GM23338 (cell line): ENCODE measurements at regions not wholly inside any gene's neighbourhood (a gene's known extent, or its start where the extent isn't known, plus 50 kb on each side); places are given as distances from the start of the nearest gene placed in this dataset.
A peak's percentile ranks its signal among the peaks of the same experiment; 100 is the strongest.

Experiments
- ATAC-seq: fragments of 200-7000 bp; cut with Tn5 transposase; 3 replicates; pipeline ENCODE4 v1.9.1; 2020
- DNase-seq: peaks from one replicate; pipeline ENCODE4 v3.0.0-alpha.2; 2015; ENCODE audit warnings: low spot score
- H2AFZ ChIP-seq: fragments of 200-600 bp; sonication (generic); 2 replicates; pipeline ENCODE4 v1.8.0; 2016; ENCODE audit warnings: antibody characterized with exemption, mild to moderate bottlenecking, moderate library complexity
- H3F3A ChIP-seq: fragments of 200-600 bp; sonication (generic); replicated peaks from 2 replicates; pipeline ENCODE4 v1.8.0; 2017; ENCODE audit warnings: antibody characterized with exemption, mixed run types, low read depth
- H3K27ac ChIP-seq: fragments of 200-600 bp; sonication (generic); 2 replicates; pipeline ENCODE4 v1.6.1; 2016; ENCODE audit warnings: low read depth
- H3K27me3 ChIP-seq: fragments of 200-600 bp; sonication (generic); 2 replicates; pipeline ENCODE4 v1.8.0; 2016; ENCODE audit warnings: mild to moderate bottlenecking, mixed run types, moderate library complexity; ENCODE audit not compliant: insufficient read depth
- H3K36me3 ChIP-seq: fragments of 200-600 bp; sonication (generic); 2 replicates; pipeline ENCODE4 v1.8.0; 2016; ENCODE audit warnings: mild to moderate bottlenecking; ENCODE audit not compliant: insufficient read depth
- H3K4me1 ChIP-seq: fragments of 200-600 bp; sonication (generic); 2 replicates; pipeline ENCODE4 v1.8.0; 2016; ENCODE audit warnings: mild to moderate bottlenecking, moderate library complexity; ENCODE audit not compliant: insufficient read depth
- H3K4me2 ChIP-seq: fragments of 200-600 bp; sonication (generic); 2 replicates; pipeline ENCODE4 v1.7.1; 2017; ENCODE audit warnings: mixed run types
- H3K4me3 ChIP-seq: fragments of 200-600 bp; sonication (generic); 2 replicates; pipeline ENCODE4 v1.6.1; 2016; ENCODE audit warnings: mixed run types
- H3K79me2 ChIP-seq: fragments of 200-600 bp; sonication (generic); replicated peaks from 2 replicates; pipeline ENCODE4 v1.8.0; 2017; ENCODE audit warnings: mild to moderate bottlenecking; ENCODE audit not compliant: insufficient read depth
- H3K9me2 ChIP-seq: fragments of 200-600 bp; sonication (generic); 2 replicates; pipeline ENCODE4 v1.8.0; 2017; ENCODE audit not compliant: insufficient read depth
- H4K20me1 ChIP-seq: fragments of 200-600 bp; sonication (generic); replicated peaks from 2 replicates; pipeline ENCODE4 v1.8.0; 2017; ENCODE audit warnings: mild to moderate bottlenecking; ENCODE audit not compliant: insufficient read depth
- H3K27ac Mint-ChIP-seq: 2 replicates; pipeline ENCODE4 v1.8.0; 2020; ENCODE audit warnings: inconsistent platforms, mild to moderate bottlenecking, moderate library complexity, mixed read lengths
- H3K27me3 Mint-ChIP-seq: 3 replicates; pipeline ENCODE4 v1.8.0; 2022; ENCODE audit warnings: low read depth, mild to moderate bottlenecking, moderate library complexity, mixed read lengths, inconsistent platforms; ENCODE audit not compliant: insufficient read depth, poor library complexity
- H3K36me3 Mint-ChIP-seq: 3 replicates; pipeline ENCODE4 v1.8.0; 2021; ENCODE audit warnings: low read depth, mild to moderate bottlenecking, inconsistent platforms, moderate library complexity, mixed read lengths
- H3K4me1 Mint-ChIP-seq: 3 replicates; pipeline ENCODE4 v1.8.0; 2020; ENCODE audit warnings: mild to moderate bottlenecking, inconsistent platforms, mixed read lengths
- H3K4me3 Mint-ChIP-seq: 3 replicates; pipeline ENCODE4 v1.8.0; 2021; ENCODE audit warnings: moderate library complexity, mild to moderate bottlenecking, inconsistent platforms, mixed read lengths
- H3K9me3 Mint-ChIP-seq: 3 replicates; pipeline ENCODE4 v1.8.0; 2020; ENCODE audit warnings: moderate library complexity, mild to moderate bottlenecking, inconsistent platforms, mixed read lengths
- CREB1 ChIP-seq: fragments of 250-450 bp; sonication (Bioruptor Pico); IDR thresholded peaks from 2 replicates; pipeline ENCODE4 v1.5.0; 2020; ENCODE audit warnings: low read depth, mild to moderate bottlenecking, moderate library complexity
- JUNB ChIP-seq: IDR thresholded peaks from one replicate; pipeline ENCODE4 v1.6.1; 2016; ENCODE audit warnings: antibody characterized with exemption; ENCODE audit not compliant: unreplicated experiment
- ZNF331 ChIP-seq: fragments of 250-450 bp; sonication (Bioruptor Pico); IDR thresholded peaks from 2 replicates; pipeline ENCODE4 v1.5.0; 2020; ENCODE audit warnings: low read depth, mild to moderate bottlenecking, moderate library complexity
- ZNF462 ChIP-seq: fragments of 250-450 bp; sonication (Bioruptor Pico); IDR thresholded peaks from 2 replicates; pipeline ENCODE4 v1.5.0; 2020; ENCODE audit warnings: mild to moderate bottlenecking, moderate library complexity
- TF ChIP-seq, protein P1 (sequence below): IDR thresholded peaks from one replicate; pipeline ENCODE4 v1.6.1; 2018; ENCODE audit warnings: antibody characterized with exemption; ENCODE audit not compliant: unreplicated experiment
- TF ChIP-seq, protein P2 (sequence below), 2 experiments: fragments of 200-600 bp in 1 of 2; sonication (generic) in 1 of 2; conservative IDR thresholded peaks; 2 replicates each; pipeline versions ENCODE4 v1.5.1 to v1.6.1; 2016 to 2017; ENCODE audit warnings: antibody characterized with exemption in 2 of 2, low read depth in 2 of 2, mild to moderate bottlenecking in 2 of 2, moderate library complexity in 1 of 2

GRCh38 chr10:23826421-23826820 is 382.5 kb upstream of the KIAA1217 start:
- Histone ChIP-seq H3K79me2 (no peaks in the 10 kb centered on the region), H3K4me2 (no peak overlapping the region), H3F3A (no peaks in the 10 kb centered on the region), H3K9me2 (no peaks in the 10 kb centered on the region), H3K27ac (no peak overlapping the region), H2AFZ (no peak overlapping the region), H3K36me3 (no peaks in the 10 kb centered on the region), H3K4me1 (no peaks in the 10 kb centered on the region), H4K20me1 (no peaks in the 10 kb centered on the region), H3K4me3 (no peak overlapping the region), H3K27me3 (no peaks in the 10 kb centered on the region)
- no peak overlapping the region for H3K4me3 Mint-ChIP-seq
- no peaks in the 10 kb centered on the region for H3K36me3 Mint-ChIP-seq
- no peaks in the 10 kb centered on the region for H3K9me3 Mint-ChIP-seq
- no peak overlapping the region for H3K27ac Mint-ChIP-seq
- TF ChIP-seq, protein P1, sequence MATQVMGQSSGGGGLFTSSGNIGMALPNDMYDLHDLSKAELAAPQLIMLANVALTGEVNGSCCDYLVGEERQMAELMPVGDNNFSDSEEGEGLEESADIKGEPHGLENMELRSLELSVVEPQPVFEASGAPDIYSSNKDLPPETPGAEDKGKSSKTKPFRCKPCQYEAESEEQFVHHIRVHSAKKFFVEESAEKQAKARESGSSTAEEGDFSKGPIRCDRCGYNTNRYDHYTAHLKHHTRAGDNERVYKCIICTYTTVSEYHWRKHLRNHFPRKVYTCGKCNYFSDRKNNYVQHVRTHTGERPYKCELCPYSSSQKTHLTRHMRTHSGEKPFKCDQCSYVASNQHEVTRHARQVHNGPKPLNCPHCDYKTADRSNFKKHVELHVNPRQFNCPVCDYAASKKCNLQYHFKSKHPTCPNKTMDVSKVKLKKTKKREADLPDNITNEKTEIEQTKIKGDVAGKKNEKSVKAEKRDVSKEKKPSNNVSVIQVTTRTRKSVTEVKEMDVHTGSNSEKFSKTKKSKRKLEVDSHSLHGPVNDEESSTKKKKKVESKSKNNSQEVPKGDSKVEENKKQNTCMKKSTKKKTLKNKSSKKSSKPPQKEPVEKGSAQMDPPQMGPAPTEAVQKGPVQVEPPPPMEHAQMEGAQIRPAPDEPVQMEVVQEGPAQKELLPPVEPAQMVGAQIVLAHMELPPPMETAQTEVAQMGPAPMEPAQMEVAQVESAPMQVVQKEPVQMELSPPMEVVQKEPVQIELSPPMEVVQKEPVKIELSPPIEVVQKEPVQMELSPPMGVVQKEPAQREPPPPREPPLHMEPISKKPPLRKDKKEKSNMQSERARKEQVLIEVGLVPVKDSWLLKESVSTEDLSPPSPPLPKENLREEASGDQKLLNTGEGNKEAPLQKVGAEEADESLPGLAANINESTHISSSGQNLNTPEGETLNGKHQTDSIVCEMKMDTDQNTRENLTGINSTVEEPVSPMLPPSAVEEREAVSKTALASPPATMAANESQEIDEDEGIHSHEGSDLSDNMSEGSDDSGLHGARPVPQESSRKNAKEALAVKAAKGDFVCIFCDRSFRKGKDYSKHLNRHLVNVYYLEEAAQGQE = peak; percentile 88
- TF ChIP-seq ZNF462 (CRISPR knock-in tag) = no peak
- no peaks in the 10 kb centered on the region for H3K4me1 Mint-ChIP-seq
- DNase-seq (peak; percentile 75), ATAC-seq (peak; percentile 90)
- H3K27me3 Mint-ChIP-seq = peaks cover 2% of the 10 kb centered on the region

- Mint-ChIP-seq H3K4me3 (no peak overlapping the region), H3K4me1 (no peaks in the 10 kb centered on the region), H3K27me3 (no peaks in the 10 kb centered on the region), H3K9me3 (no peaks in the 10 kb centered on the region), H3K27ac (no peak overlapping the region), H3K36me3 (no peaks in the 10 kb centered on the region)
- H3K79me2 ChIP-seq = no peaks in the 10 kb centered on the region
- H3K9me2 ChIP-seq = peaks cover 1% of the 10 kb centered on the region; the same call in 1 of the 2 replicates
- no peaks in the 10 kb centered on the region for H3F3A ChIP-seq
- ATAC-seq = no peak
- no peaks in the 10 kb centered on the region for H3K27me3 ChIP-seq
- H3K36me3 ChIP-seq = no peaks in the 10 kb centered on the region
- no peak overlapping the region for H3K4me2 ChIP-seq
- no peak overlapping the region for H2AFZ ChIP-seq
- H3K4me3 ChIP-seq = no peak overlapping the region
- no peaks in the 10 kb centered on the region for H4K20me1 ChIP-seq
- no peaks in the 10 kb centered on the region for H3K4me1 ChIP-seq
- H3K27ac ChIP-seq = no peak overlapping the region
- no peak for DNase-seq
- TF ChIP-seq ZNF331 (CRISPR knock-in tag) = no peak
- no peak for TF ChIP-seq JUNB
- TF ChIP-seq, protein P2, sequence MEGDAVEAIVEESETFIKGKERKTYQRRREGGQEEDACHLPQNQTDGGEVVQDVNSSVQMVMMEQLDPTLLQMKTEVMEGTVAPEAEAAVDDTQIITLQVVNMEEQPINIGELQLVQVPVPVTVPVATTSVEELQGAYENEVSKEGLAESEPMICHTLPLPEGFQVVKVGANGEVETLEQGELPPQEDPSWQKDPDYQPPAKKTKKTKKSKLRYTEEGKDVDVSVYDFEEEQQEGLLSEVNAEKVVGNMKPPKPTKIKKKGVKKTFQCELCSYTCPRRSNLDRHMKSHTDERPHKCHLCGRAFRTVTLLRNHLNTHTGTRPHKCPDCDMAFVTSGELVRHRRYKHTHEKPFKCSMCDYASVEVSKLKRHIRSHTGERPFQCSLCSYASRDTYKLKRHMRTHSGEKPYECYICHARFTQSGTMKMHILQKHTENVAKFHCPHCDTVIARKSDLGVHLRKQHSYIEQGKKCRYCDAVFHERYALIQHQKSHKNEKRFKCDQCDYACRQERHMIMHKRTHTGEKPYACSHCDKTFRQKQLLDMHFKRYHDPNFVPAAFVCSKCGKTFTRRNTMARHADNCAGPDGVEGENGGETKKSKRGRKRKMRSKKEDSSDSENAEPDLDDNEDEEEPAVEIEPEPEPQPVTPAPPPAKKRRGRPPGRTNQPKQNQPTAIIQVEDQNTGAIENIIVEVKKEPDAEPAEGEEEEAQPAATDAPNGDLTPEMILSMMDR (conservative IDR thresholded peaks at IDR 0.05; ENCODE audit: low read depth in 2 of 2) = no peak
- no peak for TF ChIP-seq CREB1 (CRISPR knock-in tag)
These were observed 379.4 kb upstream of the KIAA1217 start for GRCh38 chr10:23829556-23829955.
